HFF-Myc (cell line): ENCODE measurements at regions not wholly inside any gene's neighbourhood (a gene's known extent, or its start where the extent isn't known, plus 50 kb on each side); places are given as distances from the start of the nearest gene placed in this dataset.

ENCODE experiments used
- DNase-seq: peaks from one replicate; pipeline ENCODE4 v3.0.0-alpha.2; 2011; ENCODE audit warnings: low read depth; ENCODE audit errors: extremely low read depth
- H3K4me3 ChIP-seq: replicated peaks from 2 replicates; pipeline ENCODE4 v1.5.1; 2011; ENCODE audit warnings: low read depth, mild to moderate bottlenecking, control low read depth, low read length
- CTCF ChIP-seq: IDR thresholded peaks from 2 replicates; pipeline ENCODE4 v1.5.1; 2012; ENCODE audit warnings: mild to moderate bottlenecking, low read depth, low read length, control low read depth; ENCODE audit errors: missing control alignments

GRCh38 chr10:60614363-60614762, 163.9 kb upstream of the CDK1 start:
- no peak for DNase-seq
- no peak overlapping the region for H3K4me3 ChIP-seq
- no peak for TF ChIP-seq CTCF

DNA sequence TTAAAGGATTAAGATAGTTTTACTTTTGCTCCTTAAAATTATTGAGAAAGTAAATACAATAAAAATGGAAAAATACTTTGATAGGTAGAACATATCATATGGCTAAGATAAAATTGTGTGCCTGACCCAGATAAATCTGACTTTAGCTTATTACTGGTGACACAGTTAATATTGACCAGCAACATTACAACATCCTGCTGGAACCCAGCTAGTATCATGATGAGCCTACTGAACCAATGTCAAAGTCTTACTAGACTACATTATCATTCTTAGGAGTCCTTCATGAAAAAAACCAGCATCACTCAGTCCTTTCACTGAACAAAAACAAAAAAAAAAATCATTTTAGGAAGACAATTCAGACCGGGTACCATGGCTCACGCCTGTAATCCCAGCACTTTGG, 164.8 kb upstream of the CDK1 start:
- TF ChIP-seq CTCF = no peak
- no peak for DNase-seq
- no peak overlapping the region for H3K4me3 ChIP-seq

- no peak for TF ChIP-seq CTCF
- no peak for DNase-seq
- no peak overlapping the region for H3K4me3 ChIP-seq
These were observed 167.0 kb upstream of the CDK1 start for GRCh38 chr10:60611291-60611747.

DNA sequence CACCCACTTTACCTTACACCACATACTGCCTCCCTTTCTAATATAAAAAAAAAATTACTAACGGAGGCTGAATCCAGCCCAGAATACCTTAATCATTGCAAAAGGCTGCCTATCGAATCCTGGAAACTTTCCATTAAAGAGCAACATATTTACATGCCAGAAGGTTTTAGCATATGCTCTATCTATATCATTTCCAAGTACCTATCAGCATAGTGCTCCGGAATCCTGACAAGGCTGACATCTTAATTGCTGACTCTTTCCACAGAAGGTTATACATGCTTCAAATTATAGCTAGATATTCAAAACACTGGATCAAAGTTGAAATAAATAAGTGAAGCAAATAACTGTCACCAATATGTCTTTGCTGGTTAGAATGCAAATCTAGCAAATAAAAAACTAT, 170.9 kb upstream of the CDK1 start:
- no peak for TF ChIP-seq CTCF
- no peak overlapping the region for H3K4me3 ChIP-seq
- no peak for DNase-seq

DNA sequence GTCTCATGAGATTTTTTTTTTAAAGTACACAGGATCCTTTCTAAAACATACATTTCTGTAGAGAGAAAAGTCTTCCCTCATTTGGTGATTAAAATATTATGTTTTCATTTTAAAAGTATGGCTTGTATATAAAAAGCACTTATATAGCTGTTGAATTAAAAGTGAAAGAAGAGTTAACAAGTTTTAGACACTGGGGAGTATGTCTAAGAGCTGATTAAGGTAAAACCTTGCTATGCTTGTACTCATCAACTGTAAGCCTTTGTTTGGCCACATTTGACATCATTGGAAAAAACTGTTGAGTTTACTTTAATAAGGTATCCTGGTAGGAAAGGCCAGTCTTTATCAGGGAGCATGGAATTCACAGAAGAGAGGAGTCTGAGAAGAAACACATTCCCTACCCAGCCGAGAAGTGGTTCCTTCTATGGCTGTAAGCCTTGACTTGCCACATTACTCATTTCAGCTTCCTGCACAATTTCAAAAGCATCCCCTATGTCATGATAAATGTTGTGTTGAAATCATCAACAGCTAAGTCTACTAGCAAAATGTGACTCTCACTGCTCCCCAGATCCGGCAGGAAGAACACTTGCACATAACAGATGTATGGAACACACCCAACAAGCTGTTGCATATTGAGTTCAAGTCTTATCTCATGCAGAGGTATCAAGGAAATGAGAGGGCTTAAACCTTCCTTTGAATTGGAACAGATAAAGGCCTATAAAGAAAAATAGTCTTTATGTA, 171.8 kb upstream of the CDK1 start:
- H3K4me3 ChIP-seq = no peak overlapping the region
- no peak for DNase-seq

DNA sequence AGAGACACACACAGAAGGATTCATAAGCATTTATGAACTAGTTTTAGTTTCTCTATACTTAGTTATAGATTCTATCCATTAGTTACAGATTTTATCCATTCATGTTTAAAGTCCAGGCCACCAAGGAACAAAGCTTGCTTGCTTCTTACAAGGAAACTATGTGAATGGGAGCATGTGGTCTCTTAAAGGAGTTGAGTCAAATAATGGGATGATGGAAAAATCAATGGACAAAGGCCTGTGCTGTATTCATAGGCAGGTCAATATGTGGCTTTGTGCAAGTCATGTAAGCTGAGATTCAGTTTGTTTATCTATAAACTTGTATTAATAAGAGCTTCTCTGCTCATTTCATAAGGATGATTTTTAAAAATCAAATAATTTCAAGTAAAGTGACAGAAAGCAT, 172.8 kb upstream of the CDK1 start:
- H3K4me3 ChIP-seq = no peak overlapping the region
- TF ChIP-seq CTCF = no peak
- DNase-seq = no peak

More for the DNA sequence above, 171.8 kb upstream of the CDK1 start:
- TF ChIP-seq CTCF = no peak

GRCh38 chr10:60604342-60604741, 173.9 kb upstream of the CDK1 start:
- DNase-seq = no peak
- TF ChIP-seq CTCF = no peak
- H3K4me3 ChIP-seq = no peak overlapping the region
